GM18511 (cell line): ENCODE measurements at regions not wholly inside any gene's neighbourhood (a gene's known extent, or its start where the extent isn't known, plus 50 kb on each side); places are given as distances from the start of the nearest gene placed in this dataset.

Experiments
- ATAC-seq: cut with Tn5 transposase; IDR thresholded peaks from one replicate; pipeline ENCODE4 v1.9.1; 2021; ENCODE audit warnings: mild to moderate bottlenecking, moderate library complexity; ENCODE audit not compliant: unreplicated experiment

DNA sequence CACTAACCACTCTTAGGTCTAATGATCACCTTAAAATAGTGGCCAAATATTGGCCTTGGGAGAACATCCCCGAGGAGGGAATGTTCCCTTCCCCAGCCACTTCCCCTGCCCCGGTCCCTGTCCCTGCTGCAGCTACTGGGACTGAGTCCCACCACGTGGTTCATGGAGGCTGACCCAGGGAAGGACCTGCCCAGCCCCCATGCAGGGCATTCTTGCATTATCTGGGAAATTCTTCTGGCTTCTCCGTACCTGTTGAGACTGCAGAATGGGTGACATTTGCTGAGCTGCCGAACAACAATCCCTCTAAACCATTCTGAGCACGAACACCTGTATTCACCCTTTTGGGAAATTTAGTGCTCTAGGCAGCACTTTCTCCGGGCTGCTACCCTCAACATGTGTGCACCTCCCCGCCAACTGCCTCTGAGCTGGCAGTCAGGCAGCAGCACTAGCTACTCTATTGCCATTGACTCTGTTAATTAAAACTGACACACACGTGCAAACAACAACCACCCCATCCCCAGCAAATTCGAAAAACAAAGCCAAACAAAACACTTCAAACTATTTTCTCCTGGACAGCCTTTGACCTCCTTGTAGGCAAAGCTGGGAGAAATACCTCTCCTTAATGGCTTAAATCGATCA lies 567.4 kb upstream of the MKI67 start:
- ATAC-seq: no peak

DNA sequence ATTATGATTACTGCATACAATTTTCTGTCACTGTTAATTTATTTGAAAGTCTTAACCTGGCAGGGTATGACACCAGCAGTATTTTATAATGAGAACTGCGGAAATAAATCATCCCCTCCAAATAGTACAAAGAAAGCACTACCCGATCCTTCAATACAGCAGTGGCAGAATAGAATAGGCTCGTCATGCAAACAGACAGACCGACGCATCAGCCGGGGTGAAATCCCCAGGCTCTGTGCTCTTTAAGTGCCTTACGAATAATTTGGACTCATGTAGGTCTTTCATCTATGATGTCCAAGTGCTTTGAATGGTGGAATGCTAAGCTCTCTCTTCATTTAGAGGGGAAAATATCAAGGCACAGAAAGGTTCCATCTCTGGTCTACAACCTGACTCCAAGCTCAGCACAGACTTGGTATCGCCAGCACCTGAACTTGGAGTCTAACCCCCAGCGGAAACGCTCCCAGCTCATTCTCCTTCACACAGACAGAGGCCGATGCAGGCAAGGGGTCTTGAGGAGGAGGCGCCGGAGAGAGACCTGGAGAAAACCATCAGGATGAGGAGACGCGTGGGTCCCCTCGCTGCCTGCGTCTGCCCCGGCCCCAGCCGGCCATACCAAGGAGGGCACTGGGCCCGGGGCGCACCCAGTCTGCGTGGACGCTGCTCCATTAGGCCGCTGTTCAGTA lies 568.1 kb upstream of the MKI67 start:
- no peak for ATAC-seq

DNA sequence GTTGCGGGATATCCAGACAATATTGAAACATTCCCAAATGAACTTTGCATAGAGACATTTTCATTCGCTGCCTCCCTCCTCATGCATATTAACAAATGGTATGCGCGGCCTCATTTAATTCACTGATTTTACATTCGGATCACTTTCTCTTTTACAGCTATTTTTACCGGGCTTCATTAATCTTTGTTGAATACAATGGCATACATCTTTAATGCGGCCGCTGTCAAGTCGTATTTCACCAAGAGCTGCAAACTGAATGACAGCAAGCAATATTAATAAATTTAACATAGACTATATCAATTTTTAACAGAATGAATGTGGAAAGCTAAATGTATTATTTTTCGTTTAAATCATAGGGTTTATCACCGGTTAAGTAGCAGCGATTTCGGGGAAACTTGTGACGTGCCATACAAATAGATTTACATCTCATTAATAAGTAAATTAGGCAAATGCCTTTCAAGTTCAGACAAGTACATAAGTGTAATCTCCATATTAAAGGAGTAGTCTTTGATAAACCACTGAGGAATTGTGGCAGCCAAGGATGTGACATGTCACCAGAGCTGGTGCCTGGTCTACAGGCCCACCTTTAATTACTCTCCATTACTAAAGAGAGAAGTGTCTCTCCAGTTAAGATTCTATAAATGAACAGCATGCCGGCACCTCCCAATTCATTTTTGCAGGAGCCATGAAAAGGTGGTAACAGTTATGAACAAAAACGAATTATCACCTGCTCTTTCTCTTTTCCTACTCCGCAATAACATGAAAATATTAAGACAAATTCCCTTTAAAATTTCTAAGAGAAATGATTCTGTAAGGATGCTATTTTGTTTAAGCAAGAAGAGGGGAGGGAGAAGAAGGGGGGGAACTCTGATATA lies 568.9 kb upstream of the MKI67 start:
- ATAC-seq: no peak

DNA sequence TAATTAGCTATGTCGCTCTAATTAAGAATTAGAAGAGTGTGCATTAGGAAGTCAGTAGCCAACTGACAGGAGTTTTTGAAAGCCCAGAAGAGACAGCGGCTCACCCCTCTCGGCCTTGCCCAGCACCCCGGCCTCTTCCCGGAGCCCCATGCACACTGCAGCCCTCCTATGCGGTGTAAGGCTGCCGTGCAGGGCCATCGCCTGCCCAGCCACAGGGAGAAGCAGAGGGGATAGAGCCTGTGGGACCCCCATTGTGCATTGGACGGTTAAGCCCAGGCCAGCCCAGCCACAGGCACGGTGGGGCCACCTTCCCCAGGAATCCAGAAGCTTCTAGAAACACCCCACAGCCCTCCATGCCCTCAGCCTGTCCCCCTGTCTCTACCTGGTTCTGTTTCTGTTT lies 569.7 kb upstream of the MKI67 start:
- ATAC-seq: no peak

DNA sequence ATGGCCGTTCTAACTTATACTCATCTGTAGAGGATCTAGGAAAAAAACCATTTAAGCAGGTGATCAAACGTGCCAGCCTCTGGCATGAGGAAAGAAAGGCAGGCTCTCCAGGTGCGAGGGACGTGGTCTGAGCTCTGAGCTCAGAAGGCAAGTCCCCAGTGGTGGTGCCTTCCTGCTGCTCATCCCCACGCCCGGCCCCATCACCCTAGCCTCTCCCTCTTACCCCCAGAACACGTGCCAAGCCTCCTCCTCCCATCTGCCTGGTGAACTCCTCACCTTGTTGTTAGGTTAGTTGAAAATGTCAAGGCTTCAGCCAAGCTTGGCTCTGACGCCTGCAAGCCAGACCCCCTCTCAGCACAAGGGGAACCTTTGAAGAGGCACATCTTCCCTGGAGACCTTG lies 571.2 kb upstream of the MKI67 start:
- ATAC-seq: no peak

DNA sequence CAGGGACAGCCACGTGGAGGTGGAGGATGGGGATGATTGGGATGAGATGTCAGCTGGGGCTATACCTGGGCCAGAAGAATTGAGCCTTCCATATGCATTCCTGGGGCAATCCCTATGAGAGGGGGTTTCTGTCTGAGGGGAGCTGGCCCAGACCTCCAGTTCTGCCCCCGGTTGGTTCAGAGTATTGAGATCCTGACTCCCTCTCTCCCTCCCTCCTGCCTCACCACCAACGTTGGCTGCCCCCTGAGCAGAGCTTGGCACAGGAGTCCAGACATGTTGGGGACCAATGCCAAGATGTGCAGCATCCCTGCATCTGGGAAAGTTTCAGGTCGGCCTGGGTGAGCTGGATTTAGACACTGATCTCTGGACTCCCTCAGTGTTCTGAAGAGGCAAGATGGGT lies 575.2 kb upstream of the MKI67 start:
- ATAC-seq: no peak

DNA sequence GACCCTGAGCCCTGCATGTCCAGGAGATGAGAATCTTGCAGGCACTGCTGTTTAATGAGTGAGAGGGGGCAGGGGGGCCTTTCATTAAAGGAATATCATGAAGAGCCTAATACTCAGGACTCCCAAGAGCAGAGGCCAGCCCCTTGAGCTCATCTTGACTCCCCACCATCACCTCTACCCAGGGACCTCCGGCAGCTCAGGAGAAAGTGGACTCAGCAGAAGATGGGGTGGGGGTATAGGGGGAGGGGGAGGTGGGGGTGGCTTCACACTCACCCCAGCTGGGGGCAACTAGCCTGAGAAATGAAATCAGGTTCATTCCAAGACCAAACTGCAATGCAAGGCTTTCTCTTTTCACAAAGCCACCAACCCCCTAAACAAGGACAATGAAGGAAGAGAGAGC lies 575.6 kb upstream of the MKI67 start:
- ATAC-seq: no peak

DNA sequence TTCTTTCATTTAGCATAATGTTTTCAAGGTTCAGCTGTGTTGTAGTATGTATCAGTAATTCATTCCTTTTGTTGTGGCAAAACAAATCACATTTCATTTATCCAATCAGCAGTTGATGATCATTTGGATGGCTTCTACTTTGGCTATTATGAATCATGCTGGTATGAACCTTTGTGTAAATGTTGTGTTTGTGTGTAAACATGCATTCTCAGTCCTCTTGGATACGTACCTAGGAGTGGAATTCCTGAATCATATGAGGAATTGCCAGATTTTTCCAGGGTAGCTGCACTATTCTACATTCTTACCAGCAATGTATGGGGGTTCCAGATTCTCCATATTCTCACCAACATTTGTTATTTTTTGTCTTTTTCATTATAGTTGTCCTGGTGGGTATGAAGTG lies 578.5 kb upstream of the MKI67 start:
- ATAC-seq: no peak

DNA sequence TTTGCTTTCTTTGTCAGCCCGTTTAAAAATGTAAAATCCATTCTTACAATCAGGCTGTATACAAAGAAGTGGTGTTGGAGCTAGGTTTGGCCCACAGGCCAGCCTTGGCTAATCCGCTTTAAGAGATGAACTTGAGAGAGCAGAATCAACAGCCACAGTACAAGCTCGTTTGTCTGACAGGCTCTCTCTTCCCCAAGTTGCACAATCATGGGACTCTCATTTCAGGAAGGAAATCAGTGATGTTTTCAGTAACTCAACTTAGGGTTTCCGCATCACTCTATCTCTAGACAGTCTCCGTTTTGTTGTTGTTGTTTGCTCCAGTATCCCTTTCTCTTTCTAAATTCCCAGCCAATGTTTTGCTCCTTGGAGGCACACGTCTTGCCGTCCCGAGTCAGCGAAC lies 582.0 kb upstream of the MKI67 start:
- no peak for ATAC-seq

DNA sequence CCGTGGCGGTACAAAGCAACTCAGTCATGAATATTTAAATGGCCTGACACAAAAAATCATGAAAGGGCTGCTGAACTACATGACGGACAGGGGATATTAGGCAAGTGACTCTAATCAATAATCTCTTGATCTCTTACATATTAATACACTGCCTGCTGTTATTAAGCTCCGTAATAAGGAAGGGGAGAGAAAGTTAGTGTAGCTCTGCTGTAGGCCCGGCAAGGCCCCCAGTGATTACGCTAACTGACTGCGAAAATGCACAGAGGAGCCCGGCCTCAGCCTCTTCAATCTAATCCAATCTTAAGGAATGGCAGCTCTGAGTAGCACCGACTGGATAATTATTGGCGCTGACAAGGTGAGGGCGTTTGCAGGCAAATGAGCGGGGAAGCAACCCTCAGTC lies 583.5 kb upstream of the MKI67 start:
- no peak for ATAC-seq

DNA sequence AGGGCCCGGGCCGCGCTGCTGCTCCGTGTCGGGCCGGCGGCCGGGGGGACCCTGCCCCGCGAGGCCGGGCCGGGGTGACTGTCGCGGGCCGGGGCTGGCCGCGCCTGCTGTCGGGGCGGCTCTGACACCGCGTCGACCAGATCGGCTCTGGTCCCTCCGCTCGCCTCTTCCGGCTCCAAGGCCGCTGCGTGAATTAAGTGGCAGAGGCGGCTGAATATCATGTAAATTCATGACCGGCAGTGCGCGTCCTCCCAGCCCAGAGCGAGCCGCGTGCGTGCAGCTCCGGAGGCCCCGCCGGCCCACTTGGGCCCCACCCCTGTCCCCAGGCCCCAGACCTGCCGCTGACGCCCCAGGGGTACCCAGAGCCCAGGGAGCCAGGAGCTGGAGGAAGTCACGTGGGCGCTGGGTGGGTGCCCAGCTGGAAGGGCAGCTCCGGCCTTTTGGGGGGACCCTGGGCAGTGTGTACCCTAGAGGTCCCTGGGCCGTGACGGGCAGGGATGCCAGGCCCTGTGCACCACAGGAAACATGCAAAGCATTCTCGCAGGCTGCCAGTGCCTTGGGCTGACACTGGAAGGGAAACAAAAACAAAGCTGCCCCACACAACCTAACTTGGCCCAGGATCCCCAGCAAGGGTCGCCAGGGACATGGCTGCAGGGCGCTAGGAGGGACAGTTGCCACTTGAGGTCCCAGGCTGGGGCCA lies 584.0 kb upstream of the MKI67 start:
- ATAC-seq: no peak

DNA sequence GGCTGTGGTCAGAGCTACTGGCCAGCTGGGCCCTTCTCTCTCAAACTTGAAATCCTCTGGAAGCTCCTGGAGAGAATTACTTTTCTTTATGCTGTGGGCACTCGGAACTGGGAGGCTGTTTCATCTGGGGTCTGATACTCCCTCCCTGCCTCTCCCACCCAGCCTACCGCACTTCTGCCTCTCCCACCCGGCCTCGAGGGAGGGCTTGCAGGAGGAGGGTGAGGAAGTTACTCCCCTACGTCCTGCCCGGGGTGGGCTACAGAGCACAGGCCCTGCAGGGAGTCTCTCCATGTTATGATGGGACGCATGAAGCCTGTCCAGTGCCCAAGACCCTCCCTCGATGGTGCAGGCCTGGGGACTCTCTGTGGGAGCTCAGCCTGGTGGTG lies 584.6 kb upstream of the MKI67 start:
- no peak for ATAC-seq

DNA sequence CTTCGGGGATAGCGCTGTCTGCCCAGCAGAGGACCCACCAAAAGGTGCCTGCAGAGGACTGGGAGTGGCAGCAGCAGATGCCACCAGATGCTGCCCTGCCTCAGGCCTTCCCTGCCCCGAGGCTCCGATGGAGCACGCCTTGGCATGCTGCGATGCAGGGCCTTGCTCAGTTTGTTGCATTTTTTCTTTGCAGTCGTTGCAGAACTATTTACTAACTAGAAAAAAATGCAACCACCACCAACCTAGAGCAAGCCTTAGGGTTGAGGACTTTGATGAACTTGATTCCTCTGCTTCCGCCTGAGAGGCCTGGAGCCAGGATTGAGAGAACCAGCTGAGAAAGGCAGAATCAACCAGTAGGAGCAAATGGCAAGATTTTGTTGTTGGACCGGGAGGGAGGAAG lies 585.6 kb upstream of the MKI67 start:
- ATAC-seq: no peak

DNA sequence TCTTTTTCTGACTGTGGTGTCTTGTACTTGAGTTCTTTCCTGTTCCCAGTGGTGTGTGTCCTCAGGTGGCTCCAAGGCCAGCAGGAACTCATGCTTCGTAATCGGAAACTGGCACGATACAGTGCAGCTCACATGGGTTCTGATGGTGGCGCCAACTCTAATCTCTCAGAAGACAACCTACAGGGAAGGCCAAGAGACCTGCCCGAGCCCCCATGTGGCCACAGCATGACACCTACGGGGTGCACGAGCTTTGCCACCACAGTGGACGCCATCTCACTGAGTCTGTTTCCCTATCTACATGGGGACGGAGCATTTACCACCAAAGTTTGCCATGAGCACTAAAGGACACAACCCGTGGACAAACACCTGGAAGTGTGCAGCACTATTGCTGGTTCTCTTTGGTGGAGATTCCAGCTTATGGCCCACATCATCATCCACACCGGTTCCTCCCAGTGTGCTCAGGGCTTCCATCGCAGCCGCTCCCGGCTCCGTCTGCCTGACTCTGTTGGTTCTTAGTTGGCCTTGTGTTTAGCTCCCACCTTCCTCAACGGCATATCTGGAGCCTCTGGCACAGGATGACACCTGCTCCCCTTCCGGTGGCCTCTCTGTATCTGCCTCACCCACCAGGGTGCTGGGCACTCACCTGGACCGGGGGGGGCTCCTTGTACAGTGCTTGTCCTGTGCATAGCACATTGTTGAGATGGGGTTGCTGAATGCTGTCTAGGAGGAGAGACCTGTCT lies 586.6 kb upstream of the MKI67 start:
- no peak for ATAC-seq

DNA sequence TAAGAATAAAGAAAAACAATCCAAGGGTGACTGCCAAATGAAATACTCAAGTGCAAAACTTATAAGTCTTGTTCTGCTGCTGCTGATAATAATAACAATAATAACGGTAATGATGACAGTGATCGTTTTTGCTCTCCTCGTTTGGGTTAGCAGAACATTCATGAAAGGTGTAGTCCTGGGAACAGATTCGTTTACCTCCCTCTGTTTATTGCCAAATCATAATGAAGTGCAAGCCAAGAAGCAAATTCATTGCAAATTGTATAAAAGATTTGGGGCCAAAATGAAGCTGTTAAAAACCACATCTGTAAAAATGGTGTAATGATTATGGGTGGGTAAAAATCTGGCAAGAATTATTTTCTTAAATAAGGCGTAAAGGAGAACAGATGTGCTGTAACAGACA lies 587.2 kb upstream of the MKI67 start:
- no peak for ATAC-seq

DNA sequence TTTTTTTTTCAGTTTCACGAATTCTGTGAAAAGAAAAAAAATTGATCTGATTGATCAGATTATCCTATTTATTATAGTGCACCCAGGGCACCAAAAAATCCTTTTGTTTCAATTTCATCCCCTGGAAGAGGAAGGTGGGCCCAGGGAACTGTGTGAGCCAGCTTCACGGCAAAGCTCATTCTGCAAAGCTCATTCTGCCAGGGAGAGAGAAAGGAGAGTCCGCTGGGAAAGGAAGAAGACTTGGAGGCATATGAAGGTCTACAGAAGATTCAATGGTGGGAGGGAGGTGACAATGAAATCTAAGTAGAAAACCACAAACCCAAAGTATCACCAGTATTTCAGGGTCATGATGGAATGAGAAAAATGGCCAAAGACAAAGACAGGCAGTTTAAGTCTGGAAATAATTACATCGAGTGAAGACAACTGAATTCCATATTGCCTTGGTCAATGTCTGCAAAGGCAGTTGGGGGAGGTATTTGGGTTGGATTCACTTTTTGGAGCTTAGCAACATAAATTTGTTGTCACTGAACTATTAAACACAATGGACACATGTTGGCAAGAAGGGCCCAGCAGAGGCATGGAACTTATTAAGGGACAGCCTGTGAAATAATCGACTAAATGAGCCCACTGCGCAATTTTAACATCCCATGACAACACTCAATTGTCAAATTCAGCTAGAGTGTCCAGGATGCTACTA lies 587.8 kb upstream of the MKI67 start:
- ATAC-seq: no peak

DNA sequence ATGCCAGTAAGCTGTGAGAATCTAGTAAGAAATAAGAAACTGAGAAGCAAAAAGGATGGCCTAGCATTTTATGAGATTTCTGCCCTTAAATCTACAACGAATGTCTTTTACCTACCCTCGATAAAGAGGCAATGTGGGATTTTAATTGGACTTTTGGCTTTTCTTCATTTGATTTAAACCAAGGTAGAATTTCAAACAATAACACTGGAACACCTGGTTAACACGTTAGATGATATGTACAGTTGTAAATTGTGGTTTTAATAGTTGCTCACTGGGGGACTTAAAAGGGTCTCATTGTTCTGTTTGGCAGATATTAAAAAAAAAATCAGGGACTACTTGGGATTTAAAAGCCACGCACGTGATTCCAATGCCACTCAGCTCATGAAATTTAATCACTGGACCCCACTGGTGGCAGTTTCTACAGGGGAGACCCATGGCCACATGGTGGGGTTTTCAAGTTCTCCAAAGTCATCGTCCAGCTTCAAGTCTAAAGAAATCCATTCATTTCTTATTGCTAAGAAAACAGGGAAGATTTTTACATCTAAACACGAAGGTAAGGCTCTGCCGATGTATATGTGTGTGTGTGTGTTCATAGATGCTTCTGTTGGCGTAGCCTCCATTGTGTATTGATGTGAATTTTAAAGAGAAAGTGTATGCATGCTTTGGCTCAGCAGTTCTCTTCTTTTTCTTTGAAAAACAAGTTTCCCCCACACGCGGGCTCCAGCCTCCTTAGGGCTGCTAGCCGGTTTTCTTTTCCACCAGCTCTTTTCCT lies 588.6 kb upstream of the MKI67 start:
- no peak for ATAC-seq

DNA sequence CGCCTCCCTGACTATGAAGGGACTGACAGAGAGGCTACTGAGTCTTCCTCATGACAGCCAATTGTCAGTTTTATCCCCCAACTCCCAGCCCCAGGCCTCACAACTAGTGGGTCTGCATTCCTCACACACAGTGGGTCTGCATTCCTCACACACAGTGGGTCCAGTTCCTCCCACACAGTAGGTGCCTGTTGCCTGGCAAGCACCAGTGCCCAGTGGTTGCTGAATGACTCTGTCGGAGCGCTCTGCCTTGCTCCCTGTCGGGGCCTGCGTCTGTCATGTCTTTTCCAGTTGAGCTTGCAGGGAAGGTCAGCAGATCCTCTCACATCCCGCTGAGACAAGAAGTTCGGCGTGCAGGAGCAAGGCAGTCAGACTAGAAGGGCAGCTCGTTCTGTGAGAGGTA lies 590.0 kb upstream of the MKI67 start:
- no peak for ATAC-seq

DNA sequence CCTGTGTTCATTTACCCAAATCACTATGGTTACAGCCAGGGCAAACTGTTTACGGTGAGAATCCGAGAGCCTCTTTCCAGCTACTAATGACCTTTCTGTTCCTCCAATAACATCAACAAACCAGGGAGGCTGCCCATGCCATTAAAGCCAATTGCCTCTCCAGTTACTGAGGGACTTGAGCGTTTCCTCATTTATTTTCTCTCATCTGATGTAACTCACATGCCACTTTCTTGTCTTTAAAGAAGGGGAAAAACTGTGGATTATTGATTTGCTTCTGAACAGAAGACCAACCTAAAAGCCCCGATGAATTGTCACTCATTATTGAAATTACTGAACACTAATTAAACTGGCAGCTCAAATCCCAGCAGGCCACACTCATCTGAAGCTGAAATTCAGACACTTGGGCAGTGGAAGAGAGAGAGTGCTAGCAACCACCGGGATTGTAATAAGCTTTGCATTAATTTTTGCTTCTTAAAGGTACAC lies 595.8 kb upstream of the MKI67 start:
- ATAC-seq: no peak
